Activated CD8-positive, alpha-beta memory T cell treated with anti-CD3 and anti-CD28 coated beads, Interleukin-2, amount 10 ng/mL, durations not matched to agents 7 days and 5 days (primary cell): ENCODE measurements at regions not wholly inside any gene's neighbourhood (a gene's known extent, or its start where the extent isn't known, plus 50 kb on each side); places are given as distances from the start of the nearest gene placed in this dataset.
"Not testable (repeated sequence)": the region's sequence is repeated elsewhere in the genome, so short reads cannot be mapped to it uniquely, and the experiment has no call there.

Experiments
- ATAC-seq: fragments of 150-1000 bp; cut with Tn5 transposase; one replicate; pipeline ENCODE4 v1.10.0; 2021; ENCODE audit warnings: moderate library complexity
- CTCF ChIA-PET: fragments of 350-600 bp; sonication (Branson Sonifier 250); formaldehyde crosslinking; loops from one replicate; lab custom pipeline; 2021; ENCODE audit warnings: antibody characterized with exemption; lab: Charles Lee
- DNase-seq: peaks from one replicate; pipeline ENCODE4 v3.0.0-alpha.2; 2020
- H3K27ac Mint-ChIP-seq: one replicate; pipeline ENCODE4 v1.8.0; 2021; ENCODE audit warnings: mild to moderate bottlenecking, mixed read lengths
- H3K27me3 Mint-ChIP-seq: one replicate; pipeline ENCODE4 v1.8.0; 2021; ENCODE audit warnings: mixed read lengths
- H3K36me3 Mint-ChIP-seq: one replicate; pipeline ENCODE4 v1.8.0; 2021; ENCODE audit warnings: mild to moderate bottlenecking, mixed read lengths
- H3K4me1 Mint-ChIP-seq: one replicate; pipeline ENCODE4 v1.8.0; 2021; ENCODE audit warnings: mixed read lengths
- H3K4me3 Mint-ChIP-seq: one replicate; pipeline ENCODE4 v1.8.0; 2021; ENCODE audit warnings: mild to moderate bottlenecking, moderate library complexity, mixed read lengths
- H3K9me3 Mint-ChIP-seq: one replicate; pipeline ENCODE4 v1.8.0; 2022; ENCODE audit warnings: low read depth, mixed read lengths

GRCh38 chr15:92825985-92826384 lies 74.1 kb upstream of the CHD2 start:
- no peaks in the 10 kb centered on the region for H3K27me3 Mint-ChIP-seq
- DNase-seq (no peak), ATAC-seq (no peak)
- CTCF ChIA-PET: no interaction called here
- H3K4me3 Mint-ChIP-seq: no peak overlapping the region
- peaks cover 35% of the 10 kb centered on the region for H3K4me1 Mint-ChIP-seq
- H3K27ac Mint-ChIP-seq: no peak overlapping the region
- no peaks in the 10 kb centered on the region for H3K36me3 Mint-ChIP-seq
- no peaks in the 10 kb centered on the region for H3K9me3 Mint-ChIP-seq

DNA sequence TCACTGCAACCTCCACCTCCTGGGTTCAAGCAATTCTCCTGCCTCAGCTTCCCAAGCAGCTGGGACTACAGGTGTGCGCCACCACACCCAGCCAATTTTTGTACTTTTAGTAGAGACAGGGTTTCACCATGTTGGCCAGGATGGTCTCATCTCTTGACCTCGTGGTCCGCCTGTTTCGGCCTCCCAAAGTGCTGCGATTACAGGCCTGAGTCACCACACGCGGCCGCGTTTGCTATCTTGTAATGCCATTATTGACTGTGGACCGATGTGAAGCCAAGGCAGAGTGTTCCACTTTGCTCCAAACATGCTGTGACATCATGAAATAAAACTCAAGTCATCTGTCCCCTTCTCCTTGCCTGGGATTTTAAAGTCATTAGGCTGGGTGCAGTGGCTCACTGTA lies 72.1 kb upstream of the CHD2 start:
- H3K36me3 Mint-ChIP-seq, H3K27ac Mint-ChIP-seq, H3K27me3 Mint-ChIP-seq, ATAC-seq, H3K9me3 Mint-ChIP-seq, DNase-seq, H3K4me3 Mint-ChIP-seq, CTCF ChIA-PET: not testable (repeated sequence)
- H3K4me1 Mint-ChIP-seq: peaks cover 37% of the 10 kb centered on the region

- ATAC-seq (no peak), DNase-seq (no peak)
- Mint-ChIP-seq H3K36me3 (no peaks in the 10 kb centered on the region), H3K27ac (peak overlapping the region; percentile 5), H3K27me3 (no peaks in the 10 kb centered on the region), H3K9me3 (no peaks in the 10 kb centered on the region), H3K4me1 (peaks cover 46% of the 10 kb centered on the region), H3K4me3 (no peak overlapping the region)
- CTCF ChIA-PET: interaction anchor here (1.2 to 4.6 kb wide), 4 partner anchors 9 to 53 kb away, joined by 3 to 58 read pairs (median 36); no protein-coding TSS in a partner anchor
These were observed 70.2 kb upstream of the CHD2 start for GRCh38 chr15:92829875-92830274.

- ATAC-seq (no peak), DNase-seq (no peak)
- H3K27ac Mint-ChIP-seq: peak overlapping the region; percentile 98
- H3K4me3 Mint-ChIP-seq: peak overlapping the region; percentile 68
- CTCF ChIA-PET: interaction anchor here (0.8 to 4.6 kb wide), 13 partner anchors 10 to 85 kb away, joined by 3 to 58 read pairs (median 4); partner anchors contain the start of gene CHD2
- no peaks in the 10 kb centered on the region for H3K9me3 Mint-ChIP-seq
- H3K27me3 Mint-ChIP-seq: no peaks in the 10 kb centered on the region
- peaks cover 42% of the 10 kb centered on the region for H3K4me1 Mint-ChIP-seq
- no peaks in the 10 kb centered on the region for H3K36me3 Mint-ChIP-seq
These were observed 68.8 kb upstream of the CHD2 start for GRCh38 chr15:92831336-92831654.

GRCh38 chr15:92831655-92832328 lies 68.3 kb upstream of the CHD2 start:
- no peaks in the 10 kb centered on the region for H3K9me3 Mint-ChIP-seq
- peaks cover 42% of the 10 kb centered on the region for H3K4me1 Mint-ChIP-seq
- peak overlapping the region; percentile 98 for H3K27ac Mint-ChIP-seq
- ATAC-seq: peak; percentile 97
- no peaks in the 10 kb centered on the region for H3K27me3 Mint-ChIP-seq
- peak overlapping the region; percentile 68 for H3K4me3 Mint-ChIP-seq
- DNase-seq: peak; percentile 96
- CTCF ChIA-PET: interaction anchor here (0.8 to 4.6 kb wide), 14 partner anchors 11 to 84 kb away, joined by 3 to 58 read pairs (median 4); partner anchors contain the start of gene CHD2
- no peaks in the 10 kb centered on the region for H3K36me3 Mint-ChIP-seq

- H3K27me3 Mint-ChIP-seq: no peaks in the 10 kb centered on the region
- ATAC-seq (no peak), DNase-seq (no peak)
- no peaks in the 10 kb centered on the region for H3K9me3 Mint-ChIP-seq
- H3K36me3 Mint-ChIP-seq: no peaks in the 10 kb centered on the region
- peak overlapping the region; percentile 28 for H3K4me3 Mint-ChIP-seq
- CTCF ChIA-PET: interaction anchor here (0.7 to 4.6 kb wide), 5 partner anchors 13 to 85 kb away, joined by 3 to 58 read pairs (median 7); no protein-coding TSS in a partner anchor
- peaks cover 42% of the 10 kb centered on the region for H3K4me1 Mint-ChIP-seq
- peak overlapping the region; percentile 98 for H3K27ac Mint-ChIP-seq
These were observed 67.1 kb upstream of the CHD2 start for GRCh38 chr15:92833106-92833433.

DNA sequence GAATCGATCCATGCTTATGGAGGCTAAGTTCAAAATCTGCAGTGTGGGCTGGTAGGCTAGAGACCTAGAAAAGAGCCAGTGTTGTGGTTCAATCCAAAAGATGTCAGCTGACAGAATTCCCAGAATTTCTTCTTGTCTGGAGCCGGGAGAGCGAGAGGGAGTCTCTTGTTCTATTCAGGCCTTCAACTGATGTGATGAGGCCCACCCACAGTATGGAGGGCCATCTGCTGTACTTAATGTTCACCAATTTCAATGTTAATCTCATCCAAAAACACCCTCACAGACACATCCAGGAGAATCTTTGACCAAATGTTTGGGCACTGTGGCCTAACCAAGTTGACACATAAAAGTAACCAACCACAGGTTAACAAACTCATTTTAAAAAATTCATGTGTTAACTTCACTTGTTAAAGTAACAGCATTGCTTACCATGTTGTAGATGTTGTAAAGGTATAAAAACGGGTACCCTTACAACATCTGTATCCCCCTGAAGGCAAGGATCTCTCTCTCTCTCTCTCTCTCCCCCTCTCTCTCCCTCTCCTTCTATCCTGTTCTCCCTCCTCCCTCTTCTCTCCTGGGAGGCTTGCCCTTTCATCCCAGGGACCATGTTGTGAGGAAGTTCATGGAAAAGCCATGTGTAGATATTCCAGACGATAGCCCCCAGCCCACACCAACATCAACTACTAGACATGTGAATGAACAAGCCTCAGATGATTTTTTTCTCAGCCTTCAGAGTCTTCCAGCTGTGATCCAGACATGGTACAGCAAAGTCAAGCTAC lies 66.4 kb upstream of the CHD2 start:
- ATAC-seq (no peak), DNase-seq (no peak)
- peaks cover 46% of the 10 kb centered on the region for H3K4me1 Mint-ChIP-seq
- H3K27ac Mint-ChIP-seq: peak overlapping the region; percentile 98
- H3K9me3 Mint-ChIP-seq: no peaks in the 10 kb centered on the region
- H3K36me3 Mint-ChIP-seq: no peaks in the 10 kb centered on the region
- H3K4me3 Mint-ChIP-seq: peak overlapping the region; percentile 8
- H3K27me3 Mint-ChIP-seq: no peaks in the 10 kb centered on the region
- CTCF ChIA-PET: interaction anchor here (0.7 to 4.6 kb wide), 4 partner anchors 14 to 84 kb away, joined by 3 to 58 read pairs (median 5); no protein-coding TSS in a partner anchor

DNA sequence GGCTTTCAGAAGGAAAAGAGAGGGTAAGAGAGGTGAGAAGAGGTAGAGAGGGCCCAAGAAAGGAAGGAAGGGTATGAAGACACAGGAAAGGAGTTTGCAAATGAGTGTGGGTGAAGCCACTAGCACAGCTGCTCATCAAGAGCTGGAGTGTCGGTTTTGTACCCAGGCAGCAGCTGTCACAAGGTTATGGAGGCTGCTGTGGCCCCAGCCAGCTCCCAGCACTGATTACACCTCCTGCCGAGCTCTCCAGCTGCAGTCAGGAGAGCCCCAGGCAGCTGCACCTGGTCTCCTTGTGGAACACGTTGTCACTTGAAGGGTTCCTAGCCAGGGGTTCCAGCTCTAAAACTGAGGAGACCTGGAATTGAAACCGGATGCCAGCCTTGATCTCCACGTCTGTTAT lies 60.4 kb upstream of the CHD2 start:
- H3K27me3 Mint-ChIP-seq: no peaks in the 10 kb centered on the region
- H3K4me1 Mint-ChIP-seq: peaks cover 29% of the 10 kb centered on the region
- H3K9me3 Mint-ChIP-seq: no peaks in the 10 kb centered on the region
- ATAC-seq: peak; percentile 59
- no peak for DNase-seq
- CTCF ChIA-PET: interaction anchor here (0.8 to 1.4 kb wide), 3 partner anchors 30 to 80 kb away, joined by 3 read pairs; no protein-coding TSS in a partner anchor
- peak overlapping the region; percentile 63 for H3K27ac Mint-ChIP-seq
- H3K36me3 Mint-ChIP-seq: no peaks in the 10 kb centered on the region
- H3K4me3 Mint-ChIP-seq: no peak overlapping the region

GRCh38 chr15:92840149-92840548 lies 60.0 kb upstream of the CHD2 start:
- no peaks in the 10 kb centered on the region for H3K36me3 Mint-ChIP-seq
- no peak for ATAC-seq

DNA sequence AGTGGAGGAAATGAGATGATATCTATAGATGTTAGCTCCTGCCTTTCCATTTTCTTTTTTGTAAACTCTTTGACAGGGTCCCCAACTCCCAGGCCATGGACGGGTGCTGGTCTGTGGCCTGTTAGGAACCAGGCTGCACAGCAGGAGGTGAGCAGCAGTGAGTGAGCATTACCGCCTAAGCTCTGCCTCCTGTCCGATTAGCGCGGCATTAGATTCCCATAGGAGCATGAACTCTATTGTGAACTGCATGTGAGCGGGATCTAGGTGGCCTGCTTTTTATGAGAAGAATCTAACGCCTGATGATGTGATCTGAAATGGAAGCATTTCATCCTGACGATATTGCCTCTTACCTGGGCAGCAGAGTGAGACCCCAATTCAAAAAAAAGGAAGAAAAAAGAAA lies 56.8 kb upstream of the CHD2 start:
- CTCF ChIA-PET: no interaction called here
- DNase-seq (no peak), ATAC-seq (no peak)
- Mint-ChIP-seq H3K9me3 (no peaks in the 10 kb centered on the region), H3K4me3 (no peak overlapping the region), H3K36me3 (no peaks in the 10 kb centered on the region), H3K27me3 (no peaks in the 10 kb centered on the region), H3K27ac (no peak overlapping the region), H3K4me1 (peaks cover 40% of the 10 kb centered on the region)

More at GRCh38 chr15:92840149-92840548, 60.0 kb upstream of the CHD2 start:
- Mint-ChIP-seq H3K4me1 (peaks cover 32% of the 10 kb centered on the region), H3K27ac (peak overlapping the region; percentile 63), H3K9me3 (no peaks in the 10 kb centered on the region), H3K4me3 (no peak overlapping the region), H3K27me3 (no peaks in the 10 kb centered on the region)
- no peak for DNase-seq
- CTCF ChIA-PET: interaction anchor here (0.8 to 1.4 kb wide), 3 partner anchors 31 to 79 kb away, joined by 3 read pairs; no protein-coding TSS in a partner anchor

DNA sequence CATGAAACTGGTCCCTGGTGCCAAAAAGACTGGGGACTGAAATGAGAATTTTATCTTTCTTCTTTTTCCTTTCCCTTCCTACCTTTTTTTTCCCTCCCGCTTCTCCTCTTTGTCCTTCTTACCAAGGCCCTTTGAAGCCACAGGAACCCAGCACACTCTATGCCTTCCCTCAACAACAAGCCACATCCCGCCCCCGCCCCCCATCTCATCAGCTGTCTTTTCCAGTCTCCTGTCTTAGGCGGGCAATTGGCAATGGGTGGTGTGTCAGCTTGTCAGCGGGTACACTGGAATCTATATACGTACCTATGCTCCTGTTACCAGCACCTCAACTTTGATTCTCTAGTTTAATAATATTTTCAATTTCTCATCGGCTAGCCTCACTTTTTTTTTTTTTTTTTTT lies 56.3 kb upstream of the CHD2 start:
- DNase-seq: no peak

DNA sequence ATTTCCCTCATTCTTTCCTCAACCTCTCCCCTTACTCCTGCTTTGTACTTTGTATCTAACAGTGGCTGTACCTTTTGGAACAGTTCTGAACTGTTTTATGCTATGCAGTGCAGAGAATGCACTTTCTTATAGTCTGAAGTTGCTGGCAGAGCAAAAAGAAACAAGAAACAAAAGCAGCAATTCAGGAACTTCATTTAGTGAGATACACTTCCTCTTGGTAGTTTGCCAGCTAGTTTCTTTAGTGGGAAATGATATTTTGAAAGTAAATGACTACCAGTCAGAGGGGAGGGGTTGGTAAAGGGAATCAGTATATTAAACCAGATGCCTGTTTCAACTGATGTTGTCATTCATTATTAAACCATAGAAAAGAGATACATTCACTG lies 55.0 kb upstream of the CHD2 start:
- Mint-ChIP-seq H3K9me3 (no peaks in the 10 kb centered on the region), H3K36me3 (peaks cover 2% of the 10 kb centered on the region), H3K27me3 (no peaks in the 10 kb centered on the region), H3K27ac (peak overlapping the region; percentile 92), H3K4me1 (peaks cover 37% of the 10 kb centered on the region), H3K4me3 (peak overlapping the region; percentile 14)
- no peak for DNase-seq
- CTCF ChIA-PET: interaction anchor here (1.7 kb wide), 1 partner anchor 11 kb away, joined by 4 read pairs; no protein-coding TSS in a partner anchor
- ATAC-seq: peak; percentile 54

More for the DNA sequence above, 56.3 kb upstream of the CHD2 start:
- H3K36me3 Mint-ChIP-seq: no peaks in the 10 kb centered on the region
- H3K4me3 Mint-ChIP-seq: no peak overlapping the region
- no peaks in the 10 kb centered on the region for H3K27me3 Mint-ChIP-seq
- H3K4me1 Mint-ChIP-seq: peaks cover 37% of the 10 kb centered on the region
- no peak overlapping the region for H3K27ac Mint-ChIP-seq
- CTCF ChIA-PET: no interaction called here
- no peaks in the 10 kb centered on the region for H3K9me3 Mint-ChIP-seq
- no peak for ATAC-seq

DNA sequence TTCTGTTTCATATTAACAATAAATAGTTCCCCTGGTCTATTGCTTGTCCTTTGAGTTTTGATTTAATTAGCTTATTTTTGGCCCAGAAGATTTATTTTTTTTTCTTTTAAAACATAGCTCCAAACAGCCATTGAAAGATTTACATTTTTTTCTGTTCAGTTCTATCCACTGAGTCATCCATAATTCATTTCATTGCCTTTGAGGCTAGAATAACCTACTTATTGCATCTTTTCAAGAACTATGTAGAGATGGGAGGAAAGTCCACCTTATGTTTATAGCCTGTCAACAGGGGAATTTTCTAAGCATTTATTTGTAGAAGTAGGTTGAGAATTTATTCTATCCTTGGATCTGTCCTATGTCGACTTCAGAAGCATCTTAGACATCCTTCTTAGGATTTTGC lies 53.4 kb upstream of the CHD2 start:
- Mint-ChIP-seq H3K4me1 (peaks cover 35% of the 10 kb centered on the region), H3K36me3 (peaks cover 5% of the 10 kb centered on the region), H3K27me3 (no peaks in the 10 kb centered on the region), H3K4me3 (no peak overlapping the region), H3K9me3 (no peaks in the 10 kb centered on the region), H3K27ac (no peak overlapping the region)
- CTCF ChIA-PET: interaction anchor here (1.0 kb wide), 1 partner anchor 9 kb away, joined by 3 read pairs; no protein-coding TSS in a partner anchor
- DNase-seq (no peak), ATAC-seq (no peak)
